ENCODE measurements at regions not wholly inside any gene's neighbourhood (a gene's known extent, or its start where the extent isn't known, plus 50 kb on each side); places are given as distances from the start of the nearest gene placed in this dataset.

GRCh38 chr1:55317673-55318072 lies 102.5 kb upstream of the USP24 start:
- TF ChIP-seq POLR2AphosphoS5 (IDR thresholded peaks at IDR 0.05; ENCODE audit: low read depth, low read length) (no peak), POLR2A (IDR thresholded peaks at IDR 0.05; ENCODE audit: low read depth, low read length) (no peak)
